HepG2 (cell line): ENCODE measurements at regions not wholly inside any gene's neighbourhood (a gene's known extent, or its start where the extent isn't known, plus 50 kb on each side); places are given as distances from the start of the nearest gene placed in this dataset.
"Not testable (repeated sequence)": the region's sequence is repeated elsewhere in the genome, so short reads cannot be mapped to it uniquely, and the experiment has no call there.

Source experiments
- ATAC-seq: fragments of 200-7000 bp; cut with Tn5 transposase; 3 replicates; pipeline ENCODE4 v1.9.1; 2020; ENCODE audit warnings: mild to moderate bottlenecking, moderate library complexity
- BruUV-seq: library from RNA; stranded (reverse); fragments of 400-500 nt; replicated peaks from 2 replicates; lab custom pipeline; 2021; lab: Mats Ljungman, UMichigan
- CTCF ChIA-PET: fragments of 300-600 bp; formaldehyde crosslinking; extraction: SDS; loops from one replicate; lab custom pipeline; 2021; ENCODE audit warnings: low total read pairs, inconsistent platforms, low intra/inter-chr PET ratio; lab: Yijun Ruan, JAX
- POLR2A ChIA-PET: fragments of 350-600 bp; sonication (Branson Sonifier 250); formaldehyde crosslinking; loops from one replicate; lab custom pipeline; 2020; ENCODE audit warnings: antibody characterized with exemption, inconsistent platforms; lab: Yijun Ruan, JAX
- DNase-seq: peaks from one replicate; pipeline ENCODE4 v3.0.0-alpha.2; 2015; ENCODE audit warnings: low spot score
- FAIRE-seq: peaks from 3 replicates; lab custom pipeline; 2011; peaks lifted over from hg19 to GRCh38; lab: Jason Lieb, UNC
- H2AFZ ChIP-seq: one replicate; pipeline ENCODE4 v1.6.1; 2011; ENCODE audit warnings: low read length, inconsistent platforms
- H3K27ac ChIP-seq: fragments of 300-600 bp; 3 replicates; pipeline ENCODE4 v1.8.0; 2011; ENCODE audit warnings: mixed run types, mild to moderate bottlenecking, mixed read lengths, low read length, inconsistent platforms; ENCODE audit not compliant: insufficient read depth; ENCODE audit errors: extremely low read length
- H3K27me3 ChIP-seq, 2 experiments: fragments of 200-600 bp in 1 of 2; 2 replicates in 1 of 2; 3 replicates in 1 of 2; pipeline versions ENCODE4 v1.6.0 to v1.8.0; 2011; ENCODE audit warnings: low read length in 2 of 2, mild to moderate bottlenecking in 2 of 2, moderate library complexity in 2 of 2, inconsistent platforms in 1 of 2; ENCODE audit not compliant: insufficient read depth in 2 of 2, control insufficient read depth in 1 of 2
- H3K36me3 ChIP-seq, 2 experiments: fragments of 200-600 bp in 1 of 2; replicated peaks in 1 of 2; 2 replicates in 1 of 2; 3 replicates in 1 of 2; pipeline versions ENCODE4 v1.5.1 to v1.8.0; 2011; ENCODE audit warnings: low read length in 2 of 2, inconsistent platforms in 1 of 2; ENCODE audit not compliant: insufficient read depth in 2 of 2, control insufficient read depth in 1 of 2
- H3K4me1 ChIP-seq: 2 replicates; pipeline ENCODE4 v1.5.1; 2012; ENCODE audit warnings: low read length, inconsistent platforms; ENCODE audit not compliant: insufficient read depth
- H3K4me2 ChIP-seq: 2 replicates; pipeline ENCODE4 v1.6.0; 2011; ENCODE audit warnings: low read depth, low read length, inconsistent platforms
- H3K4me3 ChIP-seq, 3 experiments: fragments of 200-600 bp in 1 of 3; sonication (generic), shearing (Covaris generic) in 1 of 3; replicated peaks in 1 of 3; 2 replicates each; pipeline ENCODE4 v1.5.1; 2011 to 2016; ENCODE audit warnings: low read length in 3 of 3, inconsistent platforms in 2 of 3, low read depth in 2 of 3, mild to moderate bottlenecking in 2 of 3, control low read depth in 1 of 3, mixed read lengths in 1 of 3; ENCODE audit not compliant: insufficient read depth in 1 of 3
- H3K79me2 ChIP-seq: one replicate; pipeline ENCODE4 v1.6.1; 2011; ENCODE audit warnings: low read length, inconsistent platforms; ENCODE audit not compliant: insufficient read depth
- H3K9ac ChIP-seq: 2 replicates; pipeline ENCODE4 v1.6.0; 2011; ENCODE audit warnings: mild to moderate bottlenecking, low read depth, low read length, inconsistent platforms; ENCODE audit not compliant: insufficient read depth
- H3K9me3 ChIP-seq: 2 replicates; pipeline ENCODE4 v1.5.1; 2012; ENCODE audit warnings: mild to moderate bottlenecking, low read length
- H4K20me1 ChIP-seq: 2 replicates; pipeline ENCODE4 v1.6.0; 2011; ENCODE audit warnings: inconsistent platforms, mild to moderate bottlenecking, low read length, moderate library complexity; ENCODE audit not compliant: insufficient read depth
- ADNP ChIP-seq: sonication (generic); formaldehyde crosslinking; IDR thresholded peaks from 2 replicates; pipeline ENCODE4 v1.4.0; 2020; ENCODE audit warnings: missing genetic modification reagents
- HHEX ChIP-seq: IDR thresholded peaks from 2 replicates; pipeline ENCODE4 v1.6.1; 2016; ENCODE audit warnings: control low read depth
- NAIF1 ChIP-seq: sonication (generic); formaldehyde crosslinking; IDR thresholded peaks from 2 replicates; pipeline ENCODE4 v1.5.0; 2020; ENCODE audit warnings: mild to moderate bottlenecking, missing genetic modification reagents, borderline replicate concordance
- ZNF138 ChIP-seq: sonication (generic); formaldehyde crosslinking; IDR thresholded peaks from 2 replicates; pipeline ENCODE4 v1.5.0; 2020; ENCODE audit warnings: mild to moderate bottlenecking, low read depth, missing genetic modification reagents
- ZNF205 ChIP-seq: IDR thresholded peaks from 2 replicates; pipeline ENCODE4 v1.6.1; 2018; ENCODE audit warnings: missing biosample characterization, missing genetic modification reagents
- ZNF780A ChIP-seq: sonication (generic); formaldehyde crosslinking; IDR thresholded peaks from 2 replicates; pipeline ENCODE4 v1.8.0; 2022; ENCODE audit warnings: mild to moderate bottlenecking, missing genetic modification reagents, moderate library complexity
- ZNF784 ChIP-seq: sonication (generic); formaldehyde crosslinking; IDR thresholded peaks from 2 replicates; pipeline ENCODE4 v1.5.1; 2020; ENCODE audit warnings: missing genetic modification reagents, mild to moderate bottlenecking, borderline replicate concordance
- ZNF790 ChIP-seq: sonication (generic); formaldehyde crosslinking; IDR thresholded peaks from 2 replicates; pipeline ENCODE4 v1.8.0; 2022; ENCODE audit warnings: missing genetic modification reagents, mild to moderate bottlenecking, borderline replicate concordance
- ZSCAN12 ChIP-seq: sonication (generic); formaldehyde crosslinking; IDR thresholded peaks from 2 replicates; pipeline ENCODE4 v1.9.0; 2021; ENCODE audit warnings: mild to moderate bottlenecking, missing genetic modification reagents
- WGBS: methylation state at CpG from one replicate; pipeline ENCODE4 v1.1.6; 2017; ENCODE audit warnings: low lambda C conversion rate; 5-methylcytosine and 5-hydroxymethylcytosine counted together
- in situ Hi-C: cut with HindIII; loops from 2 replicates; pipeline ENCODE4 v1.10.0; 2017; ENCODE audit warnings: low pct_unique_long_range_greater_than_20kb; ENCODE audit not compliant: extremely low pct_ligation_motif_present
- intact Hi-C: fragments of 100-400 bp; cut with micrococcal nuclease; formaldehyde crosslinking; loops from one replicate; pipeline ENCODE4 v1.10.0; 2022; ENCODE audit not compliant: unreplicated experiment

DNA sequence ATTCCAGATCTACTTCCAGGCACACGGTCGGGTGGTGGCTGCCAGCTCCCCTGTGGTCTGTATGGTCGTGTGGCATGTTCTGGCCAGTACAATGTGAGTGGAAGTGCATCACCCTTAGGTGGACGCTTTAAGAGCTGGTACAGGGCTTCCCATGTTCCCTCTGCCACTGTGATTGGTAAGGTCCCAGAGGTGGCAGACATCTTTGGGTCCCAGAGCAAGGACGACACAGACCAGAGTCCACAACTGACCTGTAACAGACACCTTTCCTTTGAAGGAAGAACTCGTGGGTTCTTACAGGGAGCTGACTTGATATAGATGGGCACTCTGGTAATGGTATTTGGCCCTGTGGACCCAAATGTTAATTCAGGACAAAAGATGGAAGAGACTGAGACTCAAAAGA, 90.0 kb upstream of the GDNF start (continued):
- no peak for TF ChIP-seq ADNP (CRISPR knock-in tag)
- no peak for TF ChIP-seq ZNF790 (CRISPR knock-in tag)
- TF ChIP-seq HHEX = no peak
- no peak for TF ChIP-seq ZNF784 (CRISPR knock-in tag)
- TF ChIP-seq ZNF205 (CRISPR knock-in tag) = no peak
- no peak for TF ChIP-seq ZNF138
- no peak for TF ChIP-seq ZSCAN12 (CRISPR knock-in tag)
- no peak for TF ChIP-seq ZNF780A (CRISPR knock-in tag)
- no peak for TF ChIP-seq NAIF1 (CRISPR knock-in tag)

DNA sequence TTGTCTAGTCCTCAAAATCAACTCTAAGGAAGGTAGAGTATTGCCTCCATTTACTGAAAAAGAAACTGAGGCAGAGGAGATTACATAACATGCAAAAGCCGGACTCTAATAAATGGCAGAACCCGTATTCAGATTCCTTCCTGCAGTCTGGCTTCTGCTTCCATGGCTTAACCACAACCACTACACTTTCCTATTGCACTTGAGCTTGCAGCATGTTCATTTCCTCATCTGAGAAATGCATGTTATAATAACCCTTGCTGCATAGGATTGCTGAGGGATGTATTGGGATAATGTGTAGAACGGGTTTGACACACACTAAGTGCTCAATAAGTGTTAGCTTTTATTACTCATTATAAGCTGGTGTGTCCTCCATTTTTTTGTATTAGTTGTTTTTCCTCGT, 87.9 kb upstream of the GDNF start:
- intact Hi-C loops, H3K27ac ChIP-seq, H3K9ac ChIP-seq, POLR2A ChIA-PET, ATAC-seq, H3K4me3 ChIP-seq, BruUV-seq, in situ Hi-C loops, H3K79me2 ChIP-seq, H3K9me3 ChIP-seq, DNase-seq, CTCF ChIA-PET, FAIRE-seq, H3K4me2 ChIP-seq, H4K20me1 ChIP-seq, H3K36me3 ChIP-seq, H3K4me1 ChIP-seq, H2AFZ ChIP-seq: not testable (repeated sequence)
- H3K27me3 ChIP-seq = peaks cover 1 to 31% of the 10 kb centered on the region in 2 experiments; a peak in 3 of 5 replicates
- WGBS = 15% methylated on average over 4 of the region's 4 CpGs
